ENCODE measurements at regions not wholly inside any gene's neighbourhood (a gene's known extent, or its start where the extent isn't known, plus 50 kb on each side); places are given as distances from the start of the nearest gene placed in this dataset.

- POLR2A ChIA-PET, result no interaction called here
These were observed 254.6 kb downstream of the CBLL2 start for GRCh38 chrX:22527302-22527701.

More at GRCh38 chrX:22527302-22527701, 254.6 kb downstream of the CBLL2 start:
- TF ChIP-seq BCL6B (tag by site-specific recombination; IDR thresholded peaks at IDR 0.05) (no peak), SCRT2 (tag by site-specific recombination; IDR thresholded peaks at IDR 0.05) (no peak), ZNF449 (tag by site-specific recombination; IDR thresholded peaks at IDR 0.05) (no peak), SALL2 (tag by site-specific recombination; IDR thresholded peaks at IDR 0.05; ENCODE audit: borderline replicate concordance) (no peak), ZNF529 (tag by site-specific recombination; IDR thresholded peaks at IDR 0.05; ENCODE audit: insufficient replicate concordance) (no peak), ZNF335 (tag by site-specific recombination; conservative IDR thresholded peaks at IDR 0.05) (no peak), ZNF530 (tag by site-specific recombination; IDR thresholded peaks at IDR 0.05; ENCODE audit: low read depth) (no peak), ZNF341 (tag by site-specific recombination; IDR thresholded peaks at IDR 0.05; ENCODE audit: low read depth) (no peak), ZBTB1 (tag by site-specific recombination; IDR thresholded peaks at IDR 0.05) (no peak), ZNF155 (tag by site-specific recombination; IDR thresholded peaks at IDR 0.05) (no peak), ATF2 (tag by site-specific recombination; IDR thresholded peaks at IDR 0.05; ENCODE audit: low read depth) (no peak), ZNF202 (tag by site-specific recombination; IDR thresholded peaks at IDR 0.05; ENCODE audit: borderline replicate concordance) (no peak), ZNF654 (tag by site-specific recombination; IDR thresholded peaks at IDR 0.05; ENCODE audit: low read depth) (no peak), SP2 (tag by site-specific recombination; IDR thresholded peaks at IDR 0.05) (no peak), ZNF701 (tag by site-specific recombination; IDR thresholded peaks at IDR 0.05) (no peak), ZBTB11 (tag by site-specific recombination; conservative IDR thresholded peaks at IDR 0.05; ENCODE audit: low read depth) (no peak), ZFP41 (tag by site-specific recombination; IDR thresholded peaks at IDR 0.05; ENCODE audit: borderline replicate concordance) (no peak), SCRT1 (tag by site-specific recombination; IDR thresholded peaks at IDR 0.05; ENCODE audit: borderline replicate concordance) (no peak), ZNF791 (tag by site-specific recombination; IDR thresholded peaks at IDR 0.05) (no peak)
- CTCF ChIA-PET, result no interaction called here
- Histone ChIP-seq H3K9me3 (ENCODE audit: control insufficient read depth, insufficient read depth, low read depth, low read length) (no peaks in the 10 kb centered on the region), H3K27ac (ENCODE audit: extremely low read depth, low read depth, low read length) (no peak overlapping the region), H3K36me3 (ENCODE audit: control insufficient read depth in 2 of 2, insufficient read depth in 1 of 2, low read length in 2 of 2) (no peaks in the 10 kb centered on the region), H3K4me3 (ENCODE audit: low read depth, low read length) (no peak overlapping the region), H3K4me1 (ENCODE audit: control insufficient read depth, insufficient read depth, low read length) (no peaks in the 10 kb centered on the region)

Data from HEK293 (cell line).